Loucy (cell line): ENCODE measurements at regions not wholly inside any gene's neighbourhood (a gene's known extent, or its start where the extent isn't known, plus 50 kb on each side); places are given as distances from the start of the nearest gene placed in this dataset.

Experiments used
- H2AFZ ChIP-seq: fragments of 200-600 bp; sonication (generic); 2 replicates; pipeline ENCODE4 v1.6.0; 2016; ENCODE audit warnings: antibody characterized with exemption, mild to moderate bottlenecking, low read length, moderate library complexity
- H3F3A ChIP-seq: fragments of 200-600 bp; 2 replicates; pipeline ENCODE4 v1.6.0; 2016; ENCODE audit warnings: antibody characterized with exemption, low read depth, mild to moderate bottlenecking
- H3K27me3 ChIP-seq: fragments of 200-600 bp; sonication (generic); 2 replicates; pipeline ENCODE4 v1.6.1; 2014; ENCODE audit warnings: low read length, mild to moderate bottlenecking; ENCODE audit not compliant: insufficient read depth, poor library complexity, severe bottlenecking
- H3K36me3 ChIP-seq: fragments of 200-600 bp; sonication (generic); 2 replicates; pipeline ENCODE4 v1.6.1; 2016; ENCODE audit warnings: low read length; ENCODE audit not compliant: insufficient read depth
- H3K4me1 ChIP-seq: fragments of 200-600 bp; sonication (generic); 2 replicates; pipeline ENCODE4 v1.5.1; 2014; ENCODE audit warnings: low read length, mild to moderate bottlenecking; ENCODE audit not compliant: insufficient read depth, poor library complexity, severe bottlenecking
- H3K4me2 ChIP-seq: fragments of 200-600 bp; sonication (generic); 2 replicates; pipeline ENCODE4 v1.6.0; 2014; ENCODE audit warnings: antibody characterized with exemption, low read length, low read depth, mild to moderate bottlenecking; ENCODE audit not compliant: poor library complexity, severe bottlenecking
- H3K4me3 ChIP-seq: fragments of 200-600 bp; sonication (generic); 2 replicates; pipeline ENCODE4 v1.5.1; 2014; ENCODE audit warnings: low read length, mild to moderate bottlenecking, mixed read lengths; ENCODE audit not compliant: poor library complexity, severe bottlenecking
- H3K79me2 ChIP-seq: fragments of 200-600 bp; sonication (generic); 2 replicates; pipeline ENCODE4 v1.6.1; 2014; ENCODE audit warnings: low read length; ENCODE audit not compliant: insufficient read depth
- H3K9ac ChIP-seq: fragments of 200-600 bp; sonication (generic); 2 replicates; pipeline ENCODE4 v1.6.0; 2014; ENCODE audit warnings: mild to moderate bottlenecking, low read depth, low read length, moderate library complexity; ENCODE audit not compliant: poor library complexity, severe bottlenecking
- H3K9me2 ChIP-seq: fragments of 200-600 bp; sonication (generic); replicated peaks from 2 replicates; pipeline ENCODE4 v1.6.1; 2016; ENCODE audit warnings: low read depth, low read length, mixed read lengths
- H3K9me3 ChIP-seq: fragments of 200-600 bp; sonication (generic); 2 replicates; pipeline ENCODE4 v1.6.1; 2014; ENCODE audit warnings: mild to moderate bottlenecking, antibody characterized with exemption, low read length, low read depth; ENCODE audit not compliant: insufficient read depth
- H4K20me1 ChIP-seq: fragments of 200-600 bp; sonication (generic); 2 replicates; pipeline ENCODE4 v1.6.0; 2014; ENCODE audit warnings: antibody characterized with exemption, low read length, mild to moderate bottlenecking; ENCODE audit not compliant: insufficient read depth, poor library complexity, severe bottlenecking
- EZH2phosphoT487 ChIP-seq: fragments of 200-600 bp; IDR thresholded peaks from 2 replicates; pipeline ENCODE4 v1.6.1; 2018; ENCODE audit warnings: antibody characterized with exemption, mild to moderate bottlenecking, moderate library complexity, borderline replicate concordance
- TF ChIP-seq, protein P1 (sequence below): fragments of 200-600 bp; sonication (generic); conservative IDR thresholded peaks from 2 replicates; pipeline ENCODE4 v1.5.1; 2014; ENCODE audit warnings: mild to moderate bottlenecking, antibody characterized with exemption, low read length

- Histone ChIP-seq H3K79me2 (no peaks in the 10 kb centered on the region), H3F3A (no peaks in the 10 kb centered on the region), H3K9ac (no peak overlapping the region), H4K20me1 (no peaks in the 10 kb centered on the region), H3K4me3 (no peak overlapping the region), H3K4me2 (no peak overlapping the region), H3K36me3 (no peaks in the 10 kb centered on the region), H3K4me1 (peaks cover 5% of the 10 kb centered on the region), H3K27me3 (no peaks in the 10 kb centered on the region), H3K9me3 (no peaks in the 10 kb centered on the region), H2AFZ (no peak overlapping the region), H3K9me2 (no peaks in the 10 kb centered on the region)
- no peak for TF ChIP-seq EZH2phosphoT487
- TF ChIP-seq, protein P1, sequence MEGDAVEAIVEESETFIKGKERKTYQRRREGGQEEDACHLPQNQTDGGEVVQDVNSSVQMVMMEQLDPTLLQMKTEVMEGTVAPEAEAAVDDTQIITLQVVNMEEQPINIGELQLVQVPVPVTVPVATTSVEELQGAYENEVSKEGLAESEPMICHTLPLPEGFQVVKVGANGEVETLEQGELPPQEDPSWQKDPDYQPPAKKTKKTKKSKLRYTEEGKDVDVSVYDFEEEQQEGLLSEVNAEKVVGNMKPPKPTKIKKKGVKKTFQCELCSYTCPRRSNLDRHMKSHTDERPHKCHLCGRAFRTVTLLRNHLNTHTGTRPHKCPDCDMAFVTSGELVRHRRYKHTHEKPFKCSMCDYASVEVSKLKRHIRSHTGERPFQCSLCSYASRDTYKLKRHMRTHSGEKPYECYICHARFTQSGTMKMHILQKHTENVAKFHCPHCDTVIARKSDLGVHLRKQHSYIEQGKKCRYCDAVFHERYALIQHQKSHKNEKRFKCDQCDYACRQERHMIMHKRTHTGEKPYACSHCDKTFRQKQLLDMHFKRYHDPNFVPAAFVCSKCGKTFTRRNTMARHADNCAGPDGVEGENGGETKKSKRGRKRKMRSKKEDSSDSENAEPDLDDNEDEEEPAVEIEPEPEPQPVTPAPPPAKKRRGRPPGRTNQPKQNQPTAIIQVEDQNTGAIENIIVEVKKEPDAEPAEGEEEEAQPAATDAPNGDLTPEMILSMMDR, result no peak
These were observed 84.8 kb upstream of the HNRNPA3 start for GRCh38 chr2:177127821-177128220.

DNA sequence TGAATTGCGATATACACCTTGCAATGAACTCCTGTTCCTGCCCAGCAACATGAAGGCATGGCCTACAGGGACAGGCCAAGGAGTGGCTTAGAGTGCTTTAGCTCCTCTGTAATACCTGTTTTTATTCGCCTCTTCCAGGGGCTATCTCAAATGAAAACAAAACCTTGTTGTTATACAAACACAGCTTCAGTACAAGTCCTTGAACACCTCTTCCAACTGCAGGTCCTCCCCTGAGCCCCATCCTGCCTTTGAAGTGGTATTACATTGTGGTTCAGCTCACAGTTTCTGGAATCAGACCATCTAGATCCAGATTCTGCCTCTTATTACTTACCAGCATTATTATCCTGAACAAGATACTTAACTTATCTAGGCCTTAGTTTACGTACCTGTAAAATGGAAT is 83.0 kb upstream of the HNRNPA3 start:
- H2AFZ ChIP-seq, result no peak overlapping the region
- H3K9me2 ChIP-seq, result no peaks in the 10 kb centered on the region
- H3K4me3 ChIP-seq, result no peak overlapping the region
- H3K4me1 ChIP-seq, result peaks cover 5% of the 10 kb centered on the region
- H3K79me2 ChIP-seq, result no peaks in the 10 kb centered on the region
- H3K9me3 ChIP-seq, result no peaks in the 10 kb centered on the region
- H3K36me3 ChIP-seq, result no peaks in the 10 kb centered on the region
- H3K4me2 ChIP-seq, result no peak overlapping the region
- TF ChIP-seq EZH2phosphoT487, result no peak
- TF ChIP-seq, protein P1, result no peak
- no peaks in the 10 kb centered on the region for H3K27me3 ChIP-seq
- H4K20me1 ChIP-seq, result no peaks in the 10 kb centered on the region
- no peak overlapping the region for H3K9ac ChIP-seq
- no peaks in the 10 kb centered on the region for H3F3A ChIP-seq

DNA sequence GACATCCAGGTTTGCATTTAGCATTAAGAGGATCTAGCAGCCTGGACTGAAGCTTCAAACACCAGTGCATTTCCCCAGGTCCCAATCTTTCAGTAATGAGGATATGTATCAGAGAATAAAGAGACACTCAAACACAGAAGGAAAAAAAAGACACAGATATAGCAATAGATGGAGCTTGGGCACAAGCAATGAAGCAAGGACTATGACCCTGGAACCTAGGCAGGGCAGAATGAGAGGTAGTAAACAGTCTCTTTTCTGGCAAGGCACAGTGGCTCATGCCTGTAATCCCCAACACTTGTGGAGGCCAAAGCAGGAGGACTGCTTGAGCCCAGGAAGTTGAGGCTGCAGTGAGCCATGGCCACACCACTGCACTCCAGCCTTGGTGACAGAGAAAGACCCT is 80.7 kb upstream of the HNRNPA3 start:
- H3K9me2 ChIP-seq, result no peaks in the 10 kb centered on the region
- H2AFZ ChIP-seq, result no peak overlapping the region
- peaks cover 5% of the 10 kb centered on the region for H3K4me1 ChIP-seq
- H3K4me2 ChIP-seq, result no peak overlapping the region
- H3K9me3 ChIP-seq, result no peaks in the 10 kb centered on the region
- H3K4me3 ChIP-seq, result no peak overlapping the region
- H3K36me3 ChIP-seq, result no peaks in the 10 kb centered on the region
- TF ChIP-seq, protein P1, result no peak
- no peak for TF ChIP-seq EZH2phosphoT487
- H3K27me3 ChIP-seq, result no peaks in the 10 kb centered on the region
- no peaks in the 10 kb centered on the region for H3K79me2 ChIP-seq
- no peak overlapping the region for H3K9ac ChIP-seq
- no peaks in the 10 kb centered on the region for H3F3A ChIP-seq
- H4K20me1 ChIP-seq, result no peaks in the 10 kb centered on the region
